ENCODE measurements at regions not wholly inside any gene's neighbourhood (a gene's known extent, or its start where the extent isn't known, plus 50 kb on each side); places are given as distances from the start of the nearest gene placed in this dataset.

DNA sequence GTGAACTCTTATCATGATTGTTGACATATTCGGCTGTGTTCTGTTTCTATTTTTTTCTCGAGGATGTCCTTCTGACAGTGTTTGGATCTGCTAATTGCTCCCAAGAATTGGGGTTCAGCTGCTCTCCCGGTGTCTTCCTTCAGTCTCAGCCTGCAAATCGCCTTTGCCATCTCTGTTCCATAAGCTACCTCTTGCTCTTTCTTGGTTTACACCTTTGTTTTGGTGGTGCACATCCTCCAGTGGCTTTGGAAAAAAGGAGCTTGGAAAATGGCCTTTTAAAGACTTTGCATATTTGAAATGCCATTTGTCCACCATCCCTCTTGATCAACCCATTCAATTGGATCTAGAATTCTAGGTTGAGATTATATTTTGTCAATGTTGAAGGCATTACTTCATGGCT, 137.2 kb downstream of the URI1 start:
- no peak for ATAC-seq (ENCODE audit: poor library complexity)
- DNase-seq: no peak
- intact Hi-C loops (cut with DNase I): no loop called here

DNA sequence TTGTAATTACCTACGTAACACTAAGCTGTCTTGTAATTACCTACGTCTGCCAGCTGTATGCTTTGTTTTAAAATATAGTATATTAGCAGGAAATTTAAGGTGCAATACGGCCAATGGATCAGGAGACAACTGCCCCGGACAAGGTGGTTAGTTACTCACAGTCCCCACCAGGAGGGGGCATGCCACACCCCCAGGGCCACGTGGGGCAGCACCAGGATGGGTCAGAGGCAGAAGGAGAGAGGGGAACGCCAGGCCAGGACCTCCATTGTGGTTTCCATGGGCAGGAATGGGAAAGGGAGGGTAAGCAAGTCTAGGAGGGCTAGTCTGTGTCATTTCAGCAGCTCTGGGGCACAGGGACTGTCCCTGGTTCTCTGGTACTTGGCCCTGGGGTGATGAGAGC, 140.1 kb downstream of the URI1 start:
- ATAC-seq (ENCODE audit: poor library complexity) (no peak), DNase-seq (no peak)
- intact Hi-C loops (cut with DNase I): no loop called here

DNA sequence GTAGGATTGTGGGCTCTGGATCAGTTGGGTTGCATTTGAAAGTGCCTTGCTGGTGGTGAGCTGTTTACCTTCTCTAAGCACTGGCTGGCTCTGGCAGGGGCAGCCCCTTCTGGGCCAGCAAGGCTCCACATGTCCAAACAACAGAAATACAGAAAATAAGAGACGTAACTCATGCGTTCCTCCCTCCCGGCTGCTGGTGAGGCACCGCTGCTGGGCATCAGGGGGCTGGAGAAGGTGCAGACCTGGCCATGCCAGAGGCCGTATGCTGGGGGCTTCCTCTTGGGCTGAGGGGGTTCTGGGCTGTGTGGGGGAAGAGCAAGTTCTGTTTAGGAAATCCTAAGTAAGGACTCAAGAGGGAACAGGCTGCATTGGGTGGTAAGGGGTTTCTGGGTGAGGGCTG, 140.6 kb downstream of the URI1 start:
- ATAC-seq (ENCODE audit: poor library complexity) (no peak), DNase-seq (no peak)
- intact Hi-C loops (cut with DNase I): no loop called here

DNA sequence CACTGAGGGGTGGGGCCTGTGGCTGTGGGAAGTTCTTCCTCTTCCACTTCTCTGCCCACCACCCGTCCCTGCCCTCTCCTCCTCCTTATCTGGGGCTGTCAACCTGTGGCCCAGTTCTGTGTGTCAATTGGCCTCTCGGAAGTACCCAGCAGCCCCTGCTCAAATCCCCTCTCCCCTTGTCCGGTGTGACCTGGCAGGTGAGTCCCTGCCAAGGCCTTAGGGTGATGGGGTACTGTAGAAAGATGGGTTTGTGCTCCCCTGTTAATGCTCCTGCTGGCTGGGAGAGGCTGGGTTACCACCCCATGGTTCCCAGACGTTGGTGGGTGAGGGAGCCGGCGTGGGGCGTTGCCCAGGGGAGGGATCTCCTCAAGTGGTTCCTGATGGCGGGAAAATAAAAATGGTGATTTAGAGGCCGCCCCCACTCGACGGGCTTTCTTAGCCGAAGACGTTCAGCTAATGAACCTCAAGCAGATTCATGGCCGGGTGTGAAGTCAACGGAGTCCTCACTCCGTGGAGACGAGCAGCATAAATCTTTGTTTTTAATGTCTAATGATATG, 141.2 kb downstream of the URI1 start:
- ATAC-seq (ENCODE audit: poor library complexity): no peak
- DNase-seq: no peak

DNA sequence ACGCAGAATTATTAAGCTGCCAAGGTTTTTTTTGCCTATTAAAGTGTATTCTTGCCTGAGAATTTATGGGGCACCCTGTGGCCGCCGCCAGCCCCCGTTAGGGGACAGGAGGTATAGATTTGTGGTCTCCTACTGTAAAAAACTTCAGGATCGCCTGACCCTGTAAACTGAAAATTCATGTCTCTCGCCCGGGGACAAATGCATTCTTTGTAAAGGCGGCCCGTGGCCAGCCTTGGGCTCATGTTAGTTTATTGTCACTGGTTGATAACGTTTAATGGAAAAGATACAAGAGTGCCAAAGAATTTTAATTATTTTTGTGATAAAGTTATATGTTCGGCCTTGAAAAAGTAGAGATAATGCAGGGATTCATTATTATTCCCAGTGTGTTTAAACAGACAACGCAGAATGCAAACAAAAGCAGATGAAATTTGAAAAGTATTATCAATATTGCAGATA, 141.7 kb downstream of the URI1 start:
- intact Hi-C loops (cut with DNase I): no loop called here
- DNase-seq: no peak
- ATAC-seq (ENCODE audit: poor library complexity): peak; percentile 56

More for the DNA sequence above, 141.2 kb downstream of the URI1 start:
- intact Hi-C loops (cut with DNase I): no loop called here

DNA sequence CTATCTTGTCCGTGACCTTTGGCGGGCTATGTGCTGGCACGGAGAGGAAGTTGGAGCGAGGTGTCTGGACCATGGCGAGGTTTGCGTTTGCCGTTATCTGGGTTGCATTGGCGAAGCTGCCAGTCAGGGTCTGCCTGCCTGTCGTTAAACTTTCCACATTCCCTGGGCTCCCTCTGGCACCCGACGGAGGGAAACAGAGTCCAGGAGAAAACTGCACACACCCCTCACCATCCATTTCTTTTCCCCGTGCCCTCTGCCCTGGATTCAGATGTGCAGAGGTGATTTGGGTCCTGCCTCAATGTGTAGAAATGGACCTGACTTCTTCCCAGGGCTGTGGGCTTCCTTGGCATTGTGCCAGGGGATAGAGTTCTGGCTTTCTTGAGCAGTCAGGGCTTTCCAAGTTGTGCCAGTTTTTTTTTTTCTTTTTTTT, 142.4 kb downstream of the URI1 start:
- intact Hi-C loops (cut with DNase I): no loop called here
- ATAC-seq (ENCODE audit: poor library complexity) (peak; percentile 82), DNase-seq (no peak)

DNA sequence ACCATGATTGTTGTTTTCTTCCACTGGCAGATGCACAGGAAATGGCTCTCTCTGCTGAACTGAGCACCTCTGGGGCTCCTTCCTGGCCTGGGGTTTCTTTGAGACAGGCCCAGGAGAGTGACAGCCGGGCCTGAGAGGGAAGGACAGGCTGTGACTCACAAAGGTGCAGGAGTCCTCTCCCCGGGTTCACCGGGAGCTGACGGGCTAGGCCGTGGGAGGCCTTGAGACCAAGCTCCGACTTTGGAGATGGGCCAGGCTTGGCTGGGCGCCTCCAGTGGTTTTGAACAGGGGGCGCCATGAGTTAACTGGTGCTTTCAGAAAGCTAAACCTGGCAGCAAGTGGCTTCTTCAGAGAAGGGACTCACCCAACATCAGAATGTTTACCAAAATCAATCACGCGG, 143.4 kb downstream of the URI1 start:
- intact Hi-C loops (cut with DNase I): no loop called here
- DNase-seq (no peak), ATAC-seq (ENCODE audit: poor library complexity) (peak; percentile 34)

DNA sequence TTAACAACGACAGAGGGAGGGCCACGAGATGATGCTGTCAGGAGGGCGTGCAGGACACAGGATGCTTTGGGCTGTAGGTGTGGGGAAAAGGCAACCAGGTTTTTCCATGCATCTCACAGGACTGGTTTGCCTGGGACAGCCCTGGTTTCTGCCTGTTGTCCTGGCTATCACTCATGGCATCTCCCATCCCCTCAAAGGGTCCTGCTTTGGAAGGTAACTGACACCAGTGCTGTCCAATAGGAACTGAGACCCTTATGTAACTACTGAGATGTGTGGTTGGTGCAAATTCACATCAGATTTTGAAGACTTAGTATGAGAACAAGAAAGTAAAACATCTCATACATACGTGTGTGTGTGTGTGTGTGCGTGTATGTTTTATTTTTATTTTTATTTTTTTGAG, 144.2 kb downstream of the URI1 start:
- no peak for DNase-seq
- no peak for ATAC-seq (ENCODE audit: poor library complexity)
- intact Hi-C loops (cut with DNase I): no loop called here

DNA sequence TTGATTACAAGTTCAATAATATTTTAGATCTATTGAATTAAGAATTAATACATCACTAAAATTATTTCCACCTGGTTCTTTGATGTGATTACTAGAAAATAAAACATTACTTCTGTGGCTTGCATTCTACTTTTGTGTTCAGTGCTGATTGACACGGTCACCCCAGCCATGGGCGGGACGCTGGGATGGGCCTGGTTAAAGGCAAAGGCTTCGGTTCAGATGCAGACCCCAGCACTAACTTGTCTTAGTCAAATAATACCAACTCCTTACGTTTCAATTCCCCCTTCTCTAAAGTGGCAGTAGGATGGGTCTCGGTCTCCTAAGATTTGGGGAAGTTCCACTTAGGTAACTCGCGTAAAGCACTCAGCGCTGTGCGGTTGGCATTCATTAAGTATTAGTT, 144.9 kb downstream of the URI1 start:
- no peak for ATAC-seq (ENCODE audit: poor library complexity)
- intact Hi-C loops (cut with DNase I): no loop called here
- no peak for DNase-seq

DNA sequence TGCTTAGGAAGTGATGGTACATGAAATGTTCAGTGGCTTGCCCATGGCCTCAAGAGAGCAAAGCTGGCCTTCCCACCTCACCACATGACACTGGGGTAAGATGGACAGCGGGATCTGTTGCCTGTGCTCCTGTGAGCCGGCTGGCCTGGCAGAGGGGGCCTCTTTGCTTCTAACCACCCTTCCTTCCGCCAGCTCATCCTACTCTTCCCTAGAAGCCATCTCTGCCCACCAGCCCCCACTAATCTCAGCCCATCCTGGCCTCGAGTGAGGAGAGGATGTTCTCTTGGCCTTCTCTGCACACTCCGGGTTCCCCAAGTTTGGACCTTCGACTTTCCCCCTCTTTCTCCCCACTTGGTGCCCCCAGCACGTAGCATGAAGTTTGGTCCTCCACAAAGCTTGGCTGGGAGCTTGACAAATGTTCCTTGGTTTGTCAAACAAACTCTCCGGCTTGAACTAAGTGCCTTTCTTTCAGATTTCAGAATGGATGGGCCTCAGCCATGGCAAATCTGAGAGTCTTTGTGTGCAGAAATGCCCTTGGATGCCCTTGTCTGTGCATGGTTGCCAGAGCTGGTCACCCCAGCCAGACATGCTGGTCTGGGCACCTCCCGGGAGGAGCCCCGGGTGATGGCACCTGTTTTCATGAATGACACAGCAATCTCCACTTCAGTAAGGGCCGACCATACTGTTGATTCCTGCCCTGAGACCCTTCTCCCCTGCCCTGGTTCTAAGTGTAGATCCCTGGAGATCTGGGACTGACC, 145.5 kb downstream of the URI1 start:
- DNase-seq: no peak
- intact Hi-C loops (cut with DNase I): no loop called here
- ATAC-seq (ENCODE audit: poor library complexity): no peak

DNA sequence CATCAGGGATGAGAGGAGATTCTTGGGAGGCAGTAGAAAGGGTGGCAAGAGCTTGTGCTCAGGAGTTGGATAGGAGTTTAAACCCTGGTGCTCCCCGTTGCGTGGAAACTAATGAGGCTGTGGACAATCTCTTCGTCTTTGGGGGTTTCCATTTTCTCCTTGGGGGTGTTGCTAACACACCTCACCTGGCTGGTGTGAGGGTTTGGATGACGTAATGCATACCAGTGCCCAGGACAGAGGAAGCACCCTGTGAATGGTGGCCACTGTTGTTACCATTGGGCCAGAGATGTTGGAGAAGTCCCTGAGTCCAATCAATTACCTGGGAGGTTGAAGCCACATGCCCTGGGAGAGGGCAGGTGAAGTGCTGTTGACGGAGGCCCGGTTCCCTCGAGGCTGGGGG, 146.5 kb downstream of the URI1 start:
- no peak for DNase-seq
- no peak for ATAC-seq (ENCODE audit: poor library complexity)
- intact Hi-C loops (cut with DNase I): no loop called here

DNA sequence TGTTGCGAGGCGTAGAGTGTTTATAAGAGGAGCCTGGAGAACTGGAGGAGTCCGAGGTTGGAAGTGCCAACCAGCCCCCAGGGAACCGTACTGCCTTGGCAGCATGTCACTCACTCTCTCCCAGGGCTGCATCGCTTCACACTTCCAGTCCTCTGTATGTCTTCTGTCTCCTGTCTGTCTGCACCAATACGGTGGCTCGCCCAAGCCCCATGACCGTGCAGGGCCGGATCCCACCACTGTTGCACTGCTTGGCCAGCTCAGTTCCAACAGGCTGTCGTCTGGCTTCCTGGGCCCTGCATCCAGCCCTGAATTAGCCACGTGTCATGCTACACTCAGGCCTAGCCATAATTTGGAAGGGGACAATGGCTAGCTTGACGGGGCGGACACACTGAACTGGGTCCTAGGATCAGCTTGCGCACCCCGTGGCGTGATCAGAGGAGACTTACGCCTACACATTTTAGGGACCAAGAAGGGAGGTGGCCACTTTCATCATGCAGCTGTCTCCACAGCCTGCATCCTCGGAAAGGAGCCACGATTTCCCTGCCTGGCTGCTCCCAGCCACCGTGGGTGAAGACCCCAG, 147.1 kb downstream of the URI1 start:
- DNase-seq (no peak), ATAC-seq (ENCODE audit: poor library complexity) (no peak)
- intact Hi-C loops (cut with DNase I): no loop called here

DNA sequence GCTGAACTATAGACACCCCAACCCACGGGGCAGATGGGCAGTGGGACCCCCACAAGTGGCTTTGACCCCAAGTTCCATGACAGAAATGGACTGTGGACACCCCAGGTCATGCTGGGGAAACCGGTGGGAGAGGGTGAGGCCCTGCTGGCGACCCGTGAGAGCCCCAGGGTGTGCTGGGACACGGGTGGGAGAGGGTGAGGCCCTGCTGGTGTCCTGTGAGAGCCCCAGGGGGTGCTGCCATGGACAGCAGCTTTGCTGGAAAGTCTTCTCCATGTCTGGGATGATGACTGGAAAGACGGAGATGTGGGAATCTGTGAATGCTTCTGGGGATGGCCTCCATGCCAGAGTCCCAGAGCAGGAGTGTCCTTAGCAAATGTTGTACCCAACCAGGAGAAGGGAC, 148.4 kb downstream of the URI1 start:
- no peak for DNase-seq
- ATAC-seq (ENCODE audit: poor library complexity): no peak
- intact Hi-C loops (cut with DNase I): no loop called here

DNA sequence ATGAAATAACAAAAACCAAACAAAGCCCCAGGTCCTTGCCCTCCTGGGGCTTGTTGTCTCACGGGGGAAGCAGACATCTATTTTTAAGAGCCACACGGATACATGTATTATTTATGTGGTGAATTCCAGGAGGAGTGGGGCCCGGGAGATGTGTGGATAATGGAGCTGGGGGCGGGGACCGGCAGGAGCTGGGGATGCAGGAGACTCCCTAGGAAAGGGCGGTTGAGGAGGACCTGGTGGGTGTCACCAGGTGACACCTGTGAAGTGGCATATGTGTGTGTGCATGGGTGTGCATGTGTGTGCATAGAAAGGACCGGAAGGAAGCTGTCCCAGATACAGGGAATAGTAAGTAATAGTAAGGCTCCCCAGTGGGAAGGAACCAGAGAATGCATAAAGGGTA, 148.9 kb downstream of the URI1 start:
- ATAC-seq (ENCODE audit: poor library complexity) (no peak), DNase-seq (no peak)
- intact Hi-C loops (cut with DNase I): no loop called here

DNA sequence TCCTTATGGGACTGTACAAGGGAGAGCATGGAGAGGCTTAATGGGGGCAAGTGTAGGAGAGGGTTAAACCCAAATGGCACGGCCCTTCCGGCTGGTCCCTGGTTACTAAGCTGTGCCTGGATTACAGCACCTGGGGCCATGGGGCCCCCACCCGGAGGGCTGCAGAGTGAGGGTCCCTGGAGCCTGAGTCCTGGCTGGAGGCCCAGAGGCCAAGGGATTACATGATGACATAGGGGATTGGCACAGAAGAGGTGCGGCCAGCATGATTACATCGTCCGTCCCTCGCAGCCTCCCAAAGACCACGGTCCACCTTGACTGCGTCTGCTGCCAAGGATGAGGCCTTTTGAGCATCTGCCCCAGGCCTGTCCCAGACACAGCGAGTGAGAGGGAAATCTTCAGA, 149.4 kb downstream of the URI1 start:
- intact Hi-C loops (cut with DNase I): no loop called here
- DNase-seq (no peak), ATAC-seq (ENCODE audit: poor library complexity) (no peak)

DNA sequence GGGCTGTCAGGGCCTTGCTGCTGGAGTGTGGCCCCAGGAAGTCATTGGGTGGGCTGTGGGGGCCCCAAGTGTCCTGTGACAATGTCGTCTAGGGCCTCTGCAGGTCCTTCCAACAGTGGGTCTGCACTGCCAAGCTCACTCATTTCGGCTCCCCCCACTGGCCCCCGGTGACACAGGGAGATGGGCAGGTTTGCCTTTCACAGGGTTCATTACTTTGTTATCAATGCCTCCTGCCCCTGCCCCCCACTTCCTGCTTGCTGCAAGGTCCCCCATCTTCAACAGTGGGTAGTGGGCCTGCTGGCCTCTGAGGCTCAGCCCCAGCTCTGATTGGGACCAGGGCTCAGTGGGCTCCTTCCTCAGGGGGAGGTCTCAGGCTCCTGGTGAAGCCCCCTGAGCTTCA, 149.8 kb downstream of the URI1 start:
- DNase-seq: no peak
- ATAC-seq (ENCODE audit: poor library complexity): no peak
- intact Hi-C loops (cut with DNase I): no loop called here

DNA sequence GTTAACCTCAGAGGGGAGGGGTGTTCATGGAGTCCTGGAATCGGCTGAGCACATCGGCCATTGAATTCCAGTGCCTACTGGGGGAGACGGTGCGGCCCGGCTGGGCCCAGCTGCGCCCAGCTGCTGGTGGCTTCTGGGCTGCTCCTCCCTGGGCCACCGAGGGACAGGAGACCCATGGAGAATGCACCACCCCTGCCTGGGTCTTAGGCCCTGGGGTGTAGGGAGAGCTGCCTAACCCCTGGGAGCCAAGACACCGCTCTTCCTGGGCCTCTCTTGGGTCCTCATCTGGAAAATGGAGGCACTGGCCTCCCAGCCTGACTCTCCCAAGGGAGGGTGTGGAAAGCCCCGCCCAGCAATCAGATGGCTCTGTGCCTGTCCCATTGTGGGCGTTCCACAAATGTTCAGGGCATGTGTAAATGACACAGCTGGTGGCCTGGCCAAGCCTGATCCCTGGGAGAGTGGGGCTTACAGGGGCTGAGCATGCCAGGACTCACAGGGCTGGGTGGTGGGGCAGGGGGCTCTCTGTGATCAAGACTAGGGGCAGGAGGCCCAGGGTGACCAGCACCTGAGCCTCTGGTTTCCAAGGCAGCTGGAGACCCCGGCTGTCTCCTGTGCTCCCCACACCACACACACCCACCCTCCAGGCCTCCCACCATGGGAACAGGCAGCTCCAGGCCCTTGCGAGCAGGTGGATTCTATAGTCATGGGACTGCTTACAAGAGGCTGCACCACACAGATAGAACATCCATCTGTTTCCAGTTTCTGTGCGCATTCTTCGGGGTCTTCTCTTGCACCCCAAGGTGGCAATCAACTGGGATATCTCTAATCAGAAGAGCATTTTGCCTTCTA, 150.9 kb downstream of the URI1 start:
- DNase-seq: no peak
- ATAC-seq (ENCODE audit: poor library complexity): no peak
- intact Hi-C loops (cut with DNase I): no loop called here

DNA sequence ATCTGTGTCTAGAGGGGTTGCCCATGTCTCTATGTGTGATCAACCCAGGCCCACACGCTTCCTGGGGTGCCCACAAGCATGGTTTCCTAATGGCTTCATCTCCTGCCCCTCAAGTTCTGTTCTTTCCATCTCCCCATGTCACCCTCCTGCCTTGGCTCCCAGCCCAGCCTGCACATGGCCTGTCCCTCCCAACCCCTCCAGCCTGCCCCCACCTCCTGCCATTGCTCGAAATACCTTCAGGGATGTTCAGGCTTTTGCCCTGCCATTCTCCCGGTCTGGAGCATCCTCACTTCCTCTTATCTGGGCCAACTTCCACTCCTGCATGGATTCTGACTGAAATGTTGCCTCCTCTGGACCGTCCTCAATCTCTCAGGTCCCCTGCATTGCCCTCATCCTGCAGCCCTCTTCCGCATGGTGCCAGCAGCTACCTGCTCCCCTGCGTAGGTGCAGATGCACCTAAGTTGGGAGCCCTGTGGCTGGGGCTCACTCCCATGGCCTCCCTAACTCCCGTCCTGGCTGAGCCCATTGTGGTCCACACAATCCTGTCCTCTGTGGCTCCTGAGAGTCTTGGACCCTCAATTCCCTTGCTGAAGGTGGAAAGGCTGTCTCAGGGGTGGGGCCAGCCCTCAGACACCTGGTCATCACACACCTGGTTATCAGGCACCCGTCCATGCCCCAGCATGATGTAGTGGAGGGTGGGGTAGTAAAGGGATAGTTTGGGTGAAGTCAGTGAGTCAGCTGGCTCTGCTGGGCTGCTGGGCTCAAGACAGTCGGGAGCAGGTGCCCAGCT, 152.1 kb downstream of the URI1 start:
- intact Hi-C loops (cut with DNase I): no loop called here
- DNase-seq (no peak), ATAC-seq (ENCODE audit: poor library complexity) (no peak)

DNA sequence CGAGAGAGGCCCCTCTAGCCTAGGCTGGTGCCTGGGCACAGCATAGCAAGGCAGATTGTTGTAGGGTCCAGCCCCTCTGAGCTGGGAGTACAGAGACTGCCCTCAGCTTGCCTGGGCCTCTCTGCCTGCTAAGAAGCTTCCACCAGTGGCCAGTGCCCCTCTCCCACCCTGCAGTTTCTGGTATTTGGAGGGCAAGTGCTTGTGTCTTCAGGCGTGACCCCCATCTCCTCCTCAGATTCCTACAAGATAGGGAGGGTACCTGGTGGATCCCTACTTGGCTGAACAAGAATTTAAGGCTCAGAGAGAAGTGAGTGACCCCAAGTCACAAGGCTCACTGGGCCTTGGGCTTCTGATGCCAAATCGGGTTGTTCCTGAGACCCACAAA, 152.7 kb downstream of the URI1 start:
- intact Hi-C loops (cut with DNase I): no loop called here
- DNase-seq (no peak), ATAC-seq (ENCODE audit: poor library complexity) (no peak)
